ENCODE measurements at regions not wholly inside any gene's neighbourhood (a gene's known extent, or its start where the extent isn't known, plus 50 kb on each side); places are given as distances from the start of the nearest gene placed in this dataset.
"Not testable (repeated sequence)": the region's sequence is repeated elsewhere in the genome, so short reads cannot be mapped to it uniquely, and the experiment has no call there.

DNA sequence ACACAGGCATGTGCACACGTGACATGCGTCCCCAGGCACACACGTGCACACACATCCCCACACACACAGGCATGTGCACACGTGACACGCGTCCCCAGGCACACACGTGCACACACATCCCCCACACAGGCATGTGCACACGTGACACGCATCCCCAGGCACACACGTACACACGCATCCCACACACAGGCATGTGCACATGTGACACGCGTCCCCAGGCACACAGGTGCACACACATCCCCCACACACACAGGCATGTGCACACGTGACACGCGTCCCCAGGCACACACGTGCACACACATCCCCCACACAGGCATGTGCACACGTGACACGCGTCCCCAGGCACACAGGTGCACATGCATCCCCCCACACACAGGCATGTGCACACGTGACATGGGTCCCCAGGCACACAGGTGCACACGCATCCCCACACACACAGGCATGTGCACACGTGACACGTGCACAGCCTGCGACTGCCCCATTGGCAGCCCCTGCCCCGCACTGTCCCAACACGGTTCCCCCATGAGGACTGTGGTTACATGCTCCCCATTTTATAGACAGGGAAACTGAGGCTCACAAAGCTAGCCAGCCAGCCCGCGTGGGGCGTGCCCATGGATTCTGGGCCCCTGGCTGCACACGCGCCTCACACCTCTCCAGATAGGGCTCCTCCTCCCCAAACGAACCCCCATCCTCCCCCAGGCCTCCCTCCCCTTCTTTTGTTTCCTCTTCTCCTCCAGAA is 193.2 kb upstream of the PPP1R26 start:
- TF ChIP-seq, protein P1, sequence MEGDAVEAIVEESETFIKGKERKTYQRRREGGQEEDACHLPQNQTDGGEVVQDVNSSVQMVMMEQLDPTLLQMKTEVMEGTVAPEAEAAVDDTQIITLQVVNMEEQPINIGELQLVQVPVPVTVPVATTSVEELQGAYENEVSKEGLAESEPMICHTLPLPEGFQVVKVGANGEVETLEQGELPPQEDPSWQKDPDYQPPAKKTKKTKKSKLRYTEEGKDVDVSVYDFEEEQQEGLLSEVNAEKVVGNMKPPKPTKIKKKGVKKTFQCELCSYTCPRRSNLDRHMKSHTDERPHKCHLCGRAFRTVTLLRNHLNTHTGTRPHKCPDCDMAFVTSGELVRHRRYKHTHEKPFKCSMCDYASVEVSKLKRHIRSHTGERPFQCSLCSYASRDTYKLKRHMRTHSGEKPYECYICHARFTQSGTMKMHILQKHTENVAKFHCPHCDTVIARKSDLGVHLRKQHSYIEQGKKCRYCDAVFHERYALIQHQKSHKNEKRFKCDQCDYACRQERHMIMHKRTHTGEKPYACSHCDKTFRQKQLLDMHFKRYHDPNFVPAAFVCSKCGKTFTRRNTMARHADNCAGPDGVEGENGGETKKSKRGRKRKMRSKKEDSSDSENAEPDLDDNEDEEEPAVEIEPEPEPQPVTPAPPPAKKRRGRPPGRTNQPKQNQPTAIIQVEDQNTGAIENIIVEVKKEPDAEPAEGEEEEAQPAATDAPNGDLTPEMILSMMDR (IDR thresholded peaks at IDR 0.05; ENCODE audit: poor library complexity, severe bottlenecking) = not testable (repeated sequence)
- TF ChIP-seq POLR2AphosphoS5 (IDR thresholded peaks at IDR 0.05); MXI1 (conservative IDR thresholded peaks at IDR 0.05; ENCODE audit: poor library complexity, severe bottlenecking); REST (IDR thresholded peaks at IDR 0.05; ENCODE audit: borderline replicate concordance); EZH2 (IDR thresholded peaks at IDR 0.05; ENCODE audit: borderline replicate concordance, insufficient read depth, low read length, poor library complexity, severe bottlenecking); EP300 (conservative IDR thresholded peaks at IDR 0.05; ENCODE audit: poor library complexity, severe bottlenecking); TAF1 (IDR thresholded peaks at IDR 0.05; ENCODE audit: low read depth); SMC3 (conservative IDR thresholded peaks at IDR 0.05; ENCODE audit: poor library complexity): not testable (repeated sequence)
